ENCODE measurements at regions not wholly inside any gene's neighbourhood (a gene's known extent, or its start where the extent isn't known, plus 50 kb on each side); places are given as distances from the start of the nearest gene placed in this dataset.
A peak's percentile ranks its signal among the peaks of the same experiment; 100 is the strongest.
"Not testable (repeated sequence)": the region's sequence is repeated elsewhere in the genome, so short reads cannot be mapped to it uniquely, and the experiment has no call there.

- no peak for DNase-seq
Measured at GRCh38 chrX:55142206-55142918, 53.5 kb downstream of the PAGE2 start.

- no peak for DNase-seq
Measured at GRCh38 chrX:55142919-55143310, 54.1 kb downstream of the PAGE2 start.

- DNase-seq, result no peak
Measured at GRCh38 chrX:55143621-55144020, 54.8 kb downstream of the PAGE2 start.

GRCh38 chrX:55144697-55145096 lies 55.9 kb downstream of the PAGE2 start:
- DNase-seq, result no peak

GRCh38 chrX:55149242-55149641 lies 60.4 kb downstream of the PAGE2 start:
- DNase-seq, result no peak

GRCh38 chrX:55151199-55151598 lies 62.4 kb downstream of the PAGE2 start:
- no peak for DNase-seq

- no peak for DNase-seq
Measured at GRCh38 chrX:55159551-55159950, 60.6 kb upstream of the PAGE5 start.

- DNase-seq, result peak; percentile 20 to 94 (median 84)
Measured at GRCh38 chrX:55160685-55161552, 59.2 kb upstream of the PAGE5 start.

GRCh38 chrX:55161581-55161980 lies 58.6 kb upstream of the PAGE5 start:
- DNase-seq, result peak in 9 of 58 donors; percentile 1 to 35 (median 11)

GRCh38 chrX:55163171-55163570 lies 57.0 kb upstream of the PAGE5 start:
- DNase-seq, result no peak

GRCh38 chrX:55165026-55165425 lies 55.1 kb upstream of the PAGE5 start:
- not testable (repeated sequence) for DNase-seq

GRCh38 chrX:55167124-55167803 lies 52.9 kb upstream of the PAGE5 start:
- no peak for DNase-seq

GRCh38 chrX:55167901-55168300 lies 52.2 kb upstream of the PAGE5 start:
- no peak for DNase-seq

- DNase-seq, result no peak
Measured at GRCh38 chrX:55169782-55170181, 50.4 kb upstream of the PAGE5 start.

Measured in anterior cingulate cortex (tissue), 58 donors.